Activated T-cell treated with anti-CD3 and anti-CD28 coated beads, Interleukin-2, amount 50 U/mL, for 1 hour (primary cell): ENCODE measurements at regions not wholly inside any gene's neighbourhood (a gene's known extent, or its start where the extent isn't known, plus 50 kb on each side); places are given as distances from the start of the nearest gene placed in this dataset.
"Not testable (repeated sequence)": the region's sequence is repeated elsewhere in the genome, so short reads cannot be mapped to it uniquely, and the experiment has no call there.

ENCODE experiments used
- DNase-seq: peaks from one replicate; pipeline ENCODE4 v3.0.0-alpha.2; 2020

GRCh38 chr15:96183867-96184266 is 146.6 kb upstream of the NR2F2 start:
- no peak for DNase-seq

GRCh38 chr15:96184297-96184696 is 146.2 kb upstream of the NR2F2 start:
- DNase-seq = no peak

DNA sequence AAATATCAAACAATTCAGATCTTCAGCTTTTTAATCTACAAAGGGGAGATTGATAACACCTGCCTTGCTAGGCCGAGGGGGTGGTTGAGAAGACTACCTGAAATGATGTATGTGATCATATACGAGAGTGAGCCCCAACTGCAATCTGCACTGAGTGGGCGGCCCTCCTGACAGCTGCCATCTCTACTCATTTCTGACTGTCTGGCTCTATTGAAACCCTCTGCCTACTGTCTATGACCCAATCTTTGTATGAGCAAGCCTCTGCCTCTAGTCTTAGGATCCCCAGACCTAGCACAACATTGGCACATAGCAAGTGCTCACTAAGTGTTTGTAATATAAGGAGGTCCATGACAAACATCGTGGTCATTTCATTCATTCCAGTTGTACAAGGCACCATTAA is 144.4 kb upstream of the NR2F2 start:
- DNase-seq = no peak

- DNase-seq = no peak
Observed at GRCh38 chr15:96187341-96188305, 142.9 kb upstream of the NR2F2 start.

DNA sequence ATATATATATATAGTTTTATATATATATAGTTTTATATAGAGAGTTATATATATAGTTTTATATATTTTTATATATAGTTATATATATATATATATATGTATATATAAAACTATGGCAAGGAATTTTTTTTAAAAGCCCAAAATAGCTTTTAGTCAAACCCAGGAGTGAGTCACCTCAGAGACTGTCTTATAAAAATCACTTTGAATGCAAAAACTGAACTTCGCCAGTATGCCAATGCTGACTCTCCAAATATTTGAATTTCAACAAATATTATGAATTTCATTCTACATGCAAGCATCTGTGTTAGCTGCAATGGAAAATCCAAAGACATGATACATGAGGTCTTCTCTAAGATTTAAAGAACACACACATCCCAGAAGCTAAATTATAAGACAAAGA is 132.8 kb upstream of the NR2F2 start:
- no peak for DNase-seq

DNA sequence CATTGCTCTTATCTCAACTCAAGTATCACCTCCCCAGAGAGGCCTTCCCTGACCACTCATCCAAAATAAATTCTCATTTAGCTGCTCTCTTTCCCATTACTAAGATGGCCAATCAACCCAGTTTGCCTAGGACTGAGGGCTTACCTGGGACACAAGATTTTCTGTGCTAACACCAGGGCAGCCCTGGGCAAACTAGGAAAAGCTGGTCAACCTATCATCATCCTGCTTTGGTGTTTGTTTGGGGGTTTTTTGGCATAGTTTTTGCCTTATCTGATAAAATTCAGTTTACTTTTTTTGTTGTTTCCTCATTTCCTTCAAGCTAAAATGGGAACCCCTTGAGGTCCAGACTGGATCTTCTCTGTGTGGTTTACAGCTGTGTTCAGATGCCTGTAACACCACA is 131.4 kb upstream of the NR2F2 start:
- no peak for DNase-seq

DNA sequence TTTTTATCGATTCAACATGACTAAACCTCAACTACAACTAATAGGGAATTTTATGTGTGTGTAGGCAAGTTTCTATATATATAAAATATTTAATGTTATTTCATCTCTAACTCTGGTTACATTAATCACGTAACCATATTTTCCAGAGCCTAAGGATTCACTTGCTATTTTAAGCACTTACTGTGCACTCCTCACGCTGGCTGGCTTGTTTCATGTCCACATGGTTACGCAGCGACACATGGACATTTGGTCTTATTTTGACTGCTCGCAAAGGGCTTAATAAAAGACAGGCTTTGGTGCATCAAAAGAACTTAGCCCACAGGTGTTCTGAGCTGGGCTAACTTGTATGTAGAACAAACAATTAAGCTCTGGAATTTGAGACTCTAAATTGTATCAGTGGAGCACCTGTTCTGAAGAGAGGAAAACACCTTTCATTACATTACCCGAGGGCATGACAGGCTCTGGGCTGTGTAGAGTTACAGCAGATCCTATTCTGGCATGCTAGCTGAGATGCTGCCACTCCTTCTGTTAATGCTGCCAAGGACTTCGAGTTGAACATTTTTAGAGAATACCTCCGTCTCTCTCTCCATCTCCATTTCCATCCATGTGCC is 130.0 kb upstream of the NR2F2 start:
- DNase-seq = no peak

DNA sequence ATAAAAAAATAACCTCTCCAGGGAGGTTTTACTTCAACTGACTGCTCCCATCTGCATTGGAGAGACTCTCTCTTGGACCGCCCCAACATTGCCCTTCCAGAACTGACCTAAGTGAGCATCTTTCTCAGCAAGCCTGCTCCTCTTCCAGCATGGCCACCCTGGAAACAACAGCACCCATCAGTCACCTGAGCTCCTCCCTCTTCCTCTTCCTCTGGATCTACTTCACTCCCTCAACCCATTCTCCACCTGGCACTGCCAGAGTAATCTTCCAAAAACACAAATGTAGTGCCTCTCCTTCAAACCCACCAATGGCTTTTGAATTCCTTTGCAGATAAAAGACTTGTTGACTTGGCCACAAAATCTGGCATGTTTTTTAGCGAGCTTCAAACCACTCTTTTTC is 128.8 kb upstream of the NR2F2 start:
- DNase-seq = no peak

- not testable (repeated sequence) for DNase-seq
Observed at GRCh38 chr15:96205588-96205987, 124.9 kb upstream of the NR2F2 start.

- no peak for DNase-seq
Observed at GRCh38 chr15:96207377-96208006, 123.0 kb upstream of the NR2F2 start.

DNA sequence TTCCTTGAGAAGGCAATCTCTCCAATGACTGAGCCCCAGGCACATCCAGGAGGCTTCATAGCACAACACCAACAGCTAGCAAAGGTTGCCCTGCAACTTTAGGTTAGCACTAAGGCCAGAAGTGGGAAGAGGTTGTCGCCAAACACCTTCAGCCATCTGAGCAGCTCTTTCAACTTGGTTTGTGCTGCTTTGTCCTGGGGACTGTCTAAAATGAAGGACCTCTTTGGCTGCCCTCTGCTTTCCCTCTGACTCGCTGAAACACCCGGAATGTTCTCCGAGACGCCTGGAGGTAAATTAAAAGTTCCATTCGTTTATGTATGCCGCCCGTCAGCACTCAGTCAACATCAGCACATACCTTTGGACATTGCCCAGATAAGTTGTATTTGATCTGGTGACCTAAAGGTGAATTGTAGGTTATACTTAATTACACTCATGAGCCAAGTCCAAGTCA is 121.2 kb upstream of the NR2F2 start:
- DNase-seq = no peak

DNA sequence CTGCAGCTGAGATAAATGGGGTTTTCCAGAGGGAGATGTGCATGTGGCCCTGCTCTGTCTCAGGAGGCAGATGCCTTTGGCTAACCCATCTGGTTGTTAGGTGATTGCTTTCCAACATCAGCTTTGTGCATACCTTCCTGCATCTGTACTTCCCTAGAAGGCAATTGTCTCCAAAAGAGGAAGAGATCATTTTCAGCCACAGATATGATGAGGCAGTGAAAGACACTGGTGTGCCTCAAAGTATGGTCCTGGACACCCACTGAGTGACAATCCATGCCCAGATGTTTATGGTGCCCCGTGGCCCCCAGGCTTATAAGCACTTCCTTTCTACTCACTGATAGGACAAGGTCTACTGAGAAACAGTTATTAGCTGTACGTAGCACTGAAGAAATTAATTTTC is 117.5 kb upstream of the NR2F2 start:
- no peak for DNase-seq

GRCh38 chr15:96213896-96214295 is 116.6 kb upstream of the NR2F2 start:
- DNase-seq = no peak

- not testable (repeated sequence) for DNase-seq
Observed at GRCh38 chr15:96216481-96216880, 114.0 kb upstream of the NR2F2 start.

DNA sequence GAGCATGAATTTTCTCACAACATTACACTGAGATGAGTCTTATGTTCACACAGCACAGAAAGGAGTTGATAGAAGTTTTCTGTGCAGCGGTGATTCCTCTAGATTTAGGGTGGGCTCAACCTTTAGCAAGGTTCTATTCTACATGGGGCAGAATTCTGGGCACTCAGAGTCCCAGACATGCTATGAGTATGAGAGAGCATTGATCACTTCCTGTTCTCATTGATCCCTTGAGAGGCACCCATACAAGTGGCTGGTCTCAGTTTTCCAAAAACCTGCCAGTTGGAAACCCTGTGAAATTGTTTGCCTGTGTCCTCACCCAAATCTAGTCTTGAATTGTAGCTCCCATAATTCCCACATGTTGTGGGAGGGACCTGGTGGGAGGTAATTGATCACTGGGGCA is 112.5 kb upstream of the NR2F2 start:
- no peak for DNase-seq

GRCh38 chr15:96218623-96219455 is 111.7 kb upstream of the NR2F2 start:
- no peak for DNase-seq

GRCh38 chr15:96219681-96220080 is 110.8 kb upstream of the NR2F2 start:
- no peak for DNase-seq

DNA sequence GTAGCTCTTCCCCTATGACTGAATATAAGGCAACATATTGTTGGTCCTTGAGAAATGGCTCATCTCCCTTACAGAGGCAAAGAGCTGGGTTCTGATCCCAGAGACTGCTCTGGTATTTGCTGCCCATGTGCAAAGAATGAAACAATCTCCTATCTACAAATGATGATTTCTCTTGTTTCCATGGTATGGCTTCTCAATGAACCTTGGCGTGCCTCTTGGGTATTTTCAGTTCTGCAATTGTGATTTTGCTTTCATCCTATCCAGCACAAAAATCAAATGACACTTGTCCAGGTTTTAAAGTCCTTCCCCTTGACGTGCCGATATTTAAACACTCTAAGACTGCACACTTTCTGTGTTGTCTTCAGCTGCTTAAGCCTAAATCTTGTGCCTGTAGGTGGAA is 109.8 kb upstream of the NR2F2 start:
- DNase-seq = no peak

DNA sequence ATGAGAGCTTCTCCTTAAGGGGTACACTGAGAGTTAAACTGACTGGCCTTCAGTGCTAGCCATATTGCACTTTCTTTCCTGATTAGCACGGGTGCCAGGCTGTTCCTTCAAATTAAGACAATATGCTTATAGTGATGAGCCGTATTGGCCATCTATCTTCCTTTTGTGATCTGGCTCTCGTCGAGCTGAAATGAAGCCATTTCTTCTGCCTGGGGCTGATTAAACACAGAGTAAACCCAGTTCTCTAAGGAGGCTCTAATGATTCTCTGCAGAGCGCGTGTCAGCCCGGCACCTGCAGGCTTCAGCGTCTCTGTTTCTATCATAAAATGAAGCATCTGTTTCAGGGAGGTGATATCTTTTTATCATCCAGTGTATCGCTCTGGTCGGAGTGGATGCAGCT is 107.5 kb upstream of the NR2F2 start:
- no peak for DNase-seq

- DNase-seq = no peak
Observed at GRCh38 chr15:96223939-96224338, 106.6 kb upstream of the NR2F2 start.

DNA sequence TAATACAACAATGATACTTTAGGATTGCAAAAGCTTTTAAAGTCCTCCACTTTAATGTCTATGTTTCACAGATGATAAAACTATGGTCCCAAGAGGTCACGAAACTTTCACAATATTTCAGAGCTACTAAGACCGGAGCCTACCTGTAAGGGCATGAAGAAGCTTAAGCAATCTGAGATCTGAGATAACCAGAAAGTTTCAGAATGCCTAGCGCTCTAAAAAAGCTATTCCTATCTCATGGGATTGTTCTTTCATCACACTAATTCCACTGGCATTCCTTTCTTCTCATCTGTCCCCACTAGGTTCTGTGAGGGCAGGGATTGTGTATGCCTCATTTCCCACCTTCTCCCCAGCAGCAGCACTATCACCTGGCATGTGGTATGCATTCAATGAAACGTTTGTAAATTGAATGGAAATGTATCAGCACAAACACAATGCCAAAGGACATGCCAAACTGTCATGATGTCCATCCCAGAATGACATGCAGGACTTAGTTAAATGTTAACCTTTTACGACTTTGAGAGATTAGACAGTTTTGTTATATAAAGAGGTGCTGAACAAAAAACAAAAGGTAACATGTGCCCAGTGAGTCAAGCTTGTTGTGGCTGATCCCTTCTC is 104.7 kb upstream of the NR2F2 start:
- no peak for DNase-seq

DNA sequence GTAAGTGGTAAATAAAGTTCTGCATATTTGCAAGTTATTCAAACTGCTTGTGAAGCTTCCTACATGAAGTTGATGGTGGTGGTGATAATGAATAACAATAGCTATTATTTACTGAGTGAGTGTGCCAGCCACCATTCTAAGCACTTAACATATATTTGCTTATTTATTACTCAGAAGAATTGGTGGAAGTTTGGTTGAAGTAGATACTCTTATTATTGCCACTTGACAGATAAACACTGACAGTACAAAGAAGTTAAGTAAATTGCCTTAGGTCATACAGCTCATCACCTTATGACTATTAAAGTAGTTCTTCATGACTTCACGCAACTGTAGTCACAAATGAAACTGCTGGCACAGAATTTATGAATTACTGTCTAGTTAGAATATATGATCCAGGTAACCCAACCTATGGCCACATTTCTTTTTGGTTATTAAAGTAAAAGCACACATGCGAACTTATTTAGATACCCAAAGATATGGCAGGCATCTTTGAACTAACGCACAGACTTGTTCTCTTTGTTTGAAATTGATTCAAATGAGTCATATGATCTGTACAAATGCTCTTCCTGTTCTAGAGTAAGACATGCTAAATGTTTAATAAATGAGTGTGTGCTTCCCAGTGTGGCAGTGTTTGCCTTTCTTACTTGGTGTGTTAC is 99.8 kb upstream of the NR2F2 start:
- no peak for DNase-seq
